Activated CD4-positive, alpha-beta memory T cell treated with anti-CD3 and anti-CD28 coated beads, Interleukin-2, amount 10 ng/mL, durations not matched to agents 7 days and 5 days (primary cell): ENCODE measurements at regions not wholly inside any gene's neighbourhood (a gene's known extent, or its start where the extent isn't known, plus 50 kb on each side); places are given as distances from the start of the nearest gene placed in this dataset.

ENCODE experiments used
- CTCF ChIA-PET: fragments of 350-600 bp; sonication (Branson Sonifier 250); formaldehyde crosslinking; loops from one replicate; lab custom pipeline; 2021; ENCODE audit warnings: antibody characterized with exemption, inconsistent platforms; lab: Charles Lee
- POLR2A ChIA-PET: fragments of 350-600 bp; sonication (Branson Sonifier 250); formaldehyde crosslinking; loops from one replicate; lab custom pipeline; 2021; ENCODE audit warnings: antibody characterized with exemption; lab: Charles Lee
- DNase-seq: peaks from one replicate; pipeline ENCODE4 v3.0.0-alpha.2; 2020
- H3K27ac Mint-ChIP-seq: one replicate; pipeline ENCODE4 v1.8.0; 2021; ENCODE audit warnings: mild to moderate bottlenecking, mixed read lengths
- H3K27me3 Mint-ChIP-seq: one replicate; pipeline ENCODE4 v1.8.0; 2021; ENCODE audit warnings: mixed read lengths
- H3K36me3 Mint-ChIP-seq: one replicate; pipeline ENCODE4 v1.8.0; 2021; ENCODE audit warnings: low read depth, mixed read lengths
- H3K4me1 Mint-ChIP-seq: one replicate; pipeline ENCODE4 v1.8.0; 2021; ENCODE audit warnings: mixed read lengths
- H3K4me3 Mint-ChIP-seq: one replicate; pipeline ENCODE4 v1.8.0; 2021; ENCODE audit warnings: mild to moderate bottlenecking, mixed read lengths
- H3K9me3 Mint-ChIP-seq: one replicate; pipeline ENCODE4 v1.8.0; 2021; ENCODE audit warnings: mixed read lengths

DNA sequence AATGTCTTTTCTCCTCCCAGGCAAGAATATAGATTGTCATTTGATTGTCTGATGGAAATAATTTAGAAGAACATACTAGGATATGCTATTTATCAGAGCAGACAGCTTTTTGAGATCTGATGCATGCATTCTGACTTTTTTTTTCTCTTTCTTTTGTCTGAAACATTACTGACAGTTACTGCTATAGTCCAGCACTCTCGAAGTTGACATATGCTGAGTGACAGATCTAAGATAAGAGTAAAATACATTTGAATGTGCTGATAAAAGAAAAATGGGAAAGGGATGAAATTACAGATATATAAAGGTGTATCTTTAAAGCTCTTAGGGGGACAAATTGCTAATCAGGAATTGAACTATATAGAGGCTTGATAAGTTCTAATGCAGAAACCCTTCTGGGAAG lies 753.8 kb upstream of the TENM4 start:
- no peak overlapping the region for H3K27ac Mint-ChIP-seq
- CTCF ChIA-PET: no interaction called here
- H3K9me3 Mint-ChIP-seq: peaks cover 16% of the 10 kb centered on the region
- no peaks in the 10 kb centered on the region for H3K4me1 Mint-ChIP-seq
- POLR2A ChIA-PET: no interaction called here
- H3K36me3 Mint-ChIP-seq: no peaks in the 10 kb centered on the region
- no peak overlapping the region for H3K4me3 Mint-ChIP-seq
- DNase-seq: no peak
- no peaks in the 10 kb centered on the region for H3K27me3 Mint-ChIP-seq

DNA sequence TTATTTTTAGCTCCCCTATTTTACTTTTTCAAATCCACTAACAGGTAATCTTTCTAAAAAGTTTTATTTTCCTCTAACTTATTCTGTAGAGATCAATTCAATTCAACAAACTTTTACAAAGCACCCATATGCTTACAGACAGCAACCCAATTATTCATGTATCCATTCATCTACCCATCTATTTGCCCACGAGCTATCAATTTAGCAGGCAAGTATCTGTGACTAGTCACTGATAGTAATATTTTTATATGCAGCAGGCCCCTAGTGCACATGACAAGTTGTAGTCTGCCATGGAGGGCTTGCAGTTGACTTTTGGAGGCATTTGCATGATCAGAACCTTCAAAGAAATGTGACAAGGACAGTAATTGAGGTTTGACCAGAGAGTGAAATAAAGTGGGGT lies 753.2 kb upstream of the TENM4 start:
- Mint-ChIP-seq H3K27ac (no peak overlapping the region), H3K4me3 (no peak overlapping the region), H3K36me3 (no peaks in the 10 kb centered on the region), H3K4me1 (no peaks in the 10 kb centered on the region), H3K9me3 (peaks cover 16% of the 10 kb centered on the region), H3K27me3 (no peaks in the 10 kb centered on the region)
- no peak for DNase-seq
- ChIA-PET POLR2A (no interaction called here), CTCF (no interaction called here)

DNA sequence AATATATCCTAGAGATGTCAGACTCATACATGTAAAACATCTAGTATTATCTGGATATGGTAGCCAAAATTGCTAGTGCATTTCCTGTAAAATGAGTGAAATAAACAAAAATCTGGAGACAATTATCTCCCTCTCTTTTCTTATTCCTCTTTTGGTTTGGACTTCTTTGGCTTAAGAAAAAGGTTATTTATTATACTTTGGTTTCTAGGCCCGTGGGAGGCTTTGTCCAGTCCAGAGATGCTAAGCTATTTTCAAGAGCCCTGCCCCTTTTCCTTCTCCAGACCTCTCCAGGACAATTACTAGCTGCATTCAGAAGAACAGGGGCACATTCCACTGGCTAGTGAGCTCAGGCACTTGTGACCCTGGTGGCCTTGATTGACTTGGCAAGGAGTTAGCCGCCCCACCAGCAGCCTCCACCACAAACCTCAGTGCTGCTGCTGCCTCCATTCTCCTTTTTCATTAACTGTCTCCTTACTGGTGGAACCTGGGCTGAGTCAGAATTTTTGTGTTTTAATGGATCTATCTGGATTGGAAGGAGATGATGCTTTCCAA lies 747.3 kb upstream of the TENM4 start:
- H3K4me1 Mint-ChIP-seq: no peaks in the 10 kb centered on the region
- ChIA-PET CTCF (no interaction called here), POLR2A (no interaction called here)
- DNase-seq: no peak
- H3K4me3 Mint-ChIP-seq: no peak overlapping the region
- no peak overlapping the region for H3K27ac Mint-ChIP-seq
- no peaks in the 10 kb centered on the region for H3K27me3 Mint-ChIP-seq
- H3K9me3 Mint-ChIP-seq: peaks cover 9% of the 10 kb centered on the region
- no peaks in the 10 kb centered on the region for H3K36me3 Mint-ChIP-seq

DNA sequence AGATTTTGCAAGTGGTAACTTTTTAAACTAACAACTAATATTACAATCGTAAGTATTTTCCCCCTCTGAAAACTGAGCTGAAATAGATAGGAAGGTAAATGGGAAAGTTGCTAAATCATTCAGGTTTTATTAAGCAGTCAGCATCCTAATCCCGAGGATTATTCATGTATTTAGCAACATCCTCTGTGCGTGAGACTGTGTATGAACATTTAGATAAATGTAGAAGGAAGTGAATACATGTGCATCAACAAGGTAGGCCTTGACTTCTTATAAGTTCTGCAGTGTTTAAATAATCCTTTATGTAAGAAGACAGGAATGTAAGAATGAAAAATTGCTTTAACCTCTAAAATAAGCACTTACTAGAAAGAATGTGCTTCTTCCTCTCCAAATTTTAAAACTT lies 745.9 kb upstream of the TENM4 start:
- H3K36me3 Mint-ChIP-seq: no peaks in the 10 kb centered on the region
- H3K27me3 Mint-ChIP-seq: no peaks in the 10 kb centered on the region
- peaks cover 11% of the 10 kb centered on the region for H3K9me3 Mint-ChIP-seq
- H3K4me1 Mint-ChIP-seq: no peaks in the 10 kb centered on the region
- H3K27ac Mint-ChIP-seq: no peak overlapping the region
- CTCF ChIA-PET: no interaction called here
- no peak overlapping the region for H3K4me3 Mint-ChIP-seq
- POLR2A ChIA-PET: no interaction called here
- DNase-seq: no peak

DNA sequence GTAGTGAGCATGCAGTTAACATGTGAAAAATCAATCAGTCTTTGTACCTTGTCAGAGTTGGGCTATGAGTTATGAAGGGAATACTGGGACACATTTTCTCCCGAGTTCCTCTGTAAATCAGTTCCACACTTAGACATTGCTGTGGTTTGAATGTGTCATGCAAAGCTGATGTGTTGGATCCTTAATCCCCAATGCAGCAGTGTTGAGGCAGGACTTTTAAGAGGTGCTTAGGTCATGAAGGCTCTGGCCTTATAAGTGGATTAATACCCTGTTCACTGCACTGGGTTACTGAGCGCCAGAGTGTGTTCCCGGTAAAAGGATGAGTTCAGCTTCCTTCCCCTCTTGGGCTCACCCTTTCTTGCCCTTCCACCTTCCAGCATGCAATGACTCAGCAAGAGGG lies 742.1 kb upstream of the TENM4 start:
- Mint-ChIP-seq H3K27ac (no peak overlapping the region), H3K27me3 (no peaks in the 10 kb centered on the region), H3K4me3 (no peak overlapping the region), H3K4me1 (no peaks in the 10 kb centered on the region), H3K9me3 (peaks cover 19% of the 10 kb centered on the region), H3K36me3 (no peaks in the 10 kb centered on the region)
- no peak for DNase-seq
- ChIA-PET CTCF (no interaction called here), POLR2A (no interaction called here)

DNA sequence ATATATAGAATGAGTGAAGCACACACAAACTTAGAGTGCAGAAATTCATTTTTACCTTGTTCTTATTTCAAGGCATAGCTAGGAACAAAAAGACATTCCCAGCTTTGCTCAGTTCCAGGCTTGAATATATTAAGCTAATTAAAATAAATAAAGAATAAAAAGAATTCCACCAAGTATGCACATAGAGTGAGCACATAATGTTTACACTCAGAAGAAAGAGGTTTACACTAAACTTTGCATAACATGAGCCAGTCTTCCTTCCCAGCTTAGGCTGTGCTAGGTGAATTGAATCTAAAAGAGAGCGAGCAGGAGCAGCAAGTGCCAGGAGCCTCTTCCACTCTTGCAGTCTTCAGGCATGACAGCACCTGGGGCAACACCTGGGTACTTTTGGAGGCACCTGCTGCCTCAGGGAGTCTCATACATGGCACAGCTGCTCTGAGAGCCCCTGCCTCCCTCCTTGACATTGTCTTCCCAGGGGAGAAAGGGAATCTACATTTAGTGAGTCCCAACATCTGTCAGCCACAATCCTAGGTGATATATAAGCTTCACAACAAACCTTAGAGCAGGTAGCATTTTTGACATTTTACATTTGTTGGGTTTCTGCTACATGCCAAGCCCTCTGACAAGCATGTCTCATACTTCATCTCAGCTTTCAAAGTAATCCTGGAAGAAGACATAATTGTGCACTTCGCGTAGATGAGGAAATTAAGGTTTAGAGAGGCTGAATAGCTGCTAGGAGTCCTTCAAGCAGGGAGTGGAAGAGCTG lies 732.7 kb upstream of the TENM4 start:
- no peaks in the 10 kb centered on the region for H3K36me3 Mint-ChIP-seq
- no peak for DNase-seq
- H3K4me3 Mint-ChIP-seq: no peak overlapping the region
- no peaks in the 10 kb centered on the region for H3K4me1 Mint-ChIP-seq
- no peaks in the 10 kb centered on the region for H3K27me3 Mint-ChIP-seq
- ChIA-PET CTCF (interaction anchor here (0.6 kb wide), 1 partner anchor 579 kb away, joined by 3 read pairs; no protein-coding TSS in a partner anchor), POLR2A (no interaction called here)
- no peak overlapping the region for H3K27ac Mint-ChIP-seq
- H3K9me3 Mint-ChIP-seq: peaks cover 13% of the 10 kb centered on the region

DNA sequence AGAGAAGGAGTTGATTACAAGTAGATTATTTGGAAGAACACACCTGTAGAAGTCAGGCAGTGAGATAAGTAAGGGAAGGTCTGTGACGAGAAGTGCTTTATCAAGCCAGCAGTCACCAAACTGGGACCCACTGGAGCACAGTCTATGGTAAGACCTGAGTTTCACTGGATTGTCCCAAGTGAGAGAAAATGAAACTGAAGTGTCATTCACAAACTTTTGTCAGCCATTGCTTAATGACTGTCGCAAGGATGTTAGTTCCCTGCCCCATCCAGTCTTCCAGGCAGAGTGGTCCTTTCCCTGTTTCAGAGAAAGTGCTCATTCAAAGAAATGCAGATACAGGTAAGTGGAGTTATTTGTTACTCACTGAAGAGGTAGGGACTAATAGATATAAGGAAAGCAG lies 728.0 kb upstream of the TENM4 start:
- POLR2A ChIA-PET: no interaction called here
- Mint-ChIP-seq H3K36me3 (no peaks in the 10 kb centered on the region), H3K27me3 (no peaks in the 10 kb centered on the region), H3K27ac (no peak overlapping the region), H3K9me3 (peaks cover 6% of the 10 kb centered on the region), H3K4me1 (no peaks in the 10 kb centered on the region), H3K4me3 (no peak overlapping the region)
- CTCF ChIA-PET: no interaction called here
- DNase-seq: no peak

DNA sequence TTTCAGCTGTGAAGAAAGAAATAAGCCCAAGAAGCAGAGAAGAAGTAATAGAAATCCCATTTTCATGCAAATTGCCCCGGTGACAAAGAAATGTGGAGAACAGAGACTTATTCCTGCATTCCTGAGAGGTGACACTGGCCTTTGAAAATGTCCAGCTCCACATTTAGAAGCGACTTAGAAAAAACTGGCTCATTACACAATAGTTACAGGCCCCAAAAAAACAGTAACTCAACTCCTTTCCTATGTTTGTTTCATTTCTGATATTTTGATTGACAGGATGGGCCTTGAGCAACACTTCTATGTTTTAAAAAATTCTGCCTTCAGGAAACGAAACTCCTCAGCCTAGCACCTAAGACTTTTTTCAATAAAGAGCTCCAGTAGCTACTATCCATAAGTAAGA lies 726.9 kb upstream of the TENM4 start:
- Mint-ChIP-seq H3K27ac (no peak overlapping the region), H3K4me1 (no peaks in the 10 kb centered on the region), H3K9me3 (peaks cover 6% of the 10 kb centered on the region), H3K27me3 (no peaks in the 10 kb centered on the region), H3K4me3 (no peak overlapping the region), H3K36me3 (no peaks in the 10 kb centered on the region)
- ChIA-PET POLR2A (no interaction called here), CTCF (no interaction called here)
- no peak for DNase-seq

DNA sequence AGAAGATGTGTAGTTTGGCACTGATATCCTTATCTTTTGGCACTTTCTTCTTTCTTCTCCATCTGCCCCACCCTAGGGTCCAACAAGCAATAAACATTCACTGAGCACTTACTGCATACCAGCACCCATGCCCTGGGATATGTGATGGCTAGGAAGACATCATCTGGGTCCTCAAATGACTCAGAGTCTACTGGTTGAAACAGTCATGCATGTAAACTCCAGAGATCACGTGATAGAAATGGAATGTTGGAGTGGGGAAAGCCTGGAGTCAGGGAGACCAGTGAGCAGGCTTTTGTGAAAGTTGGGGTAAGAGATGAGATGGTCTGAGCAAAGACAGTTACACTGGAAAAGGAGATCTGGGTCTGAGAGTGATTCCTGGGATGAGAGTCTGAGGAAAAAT lies 724.9 kb upstream of the TENM4 start:
- Mint-ChIP-seq H3K36me3 (no peaks in the 10 kb centered on the region), H3K4me1 (no peaks in the 10 kb centered on the region), H3K27ac (no peak overlapping the region), H3K4me3 (no peak overlapping the region), H3K27me3 (no peaks in the 10 kb centered on the region), H3K9me3 (no peaks in the 10 kb centered on the region)
- ChIA-PET CTCF (no interaction called here), POLR2A (no interaction called here)
- no peak for DNase-seq

DNA sequence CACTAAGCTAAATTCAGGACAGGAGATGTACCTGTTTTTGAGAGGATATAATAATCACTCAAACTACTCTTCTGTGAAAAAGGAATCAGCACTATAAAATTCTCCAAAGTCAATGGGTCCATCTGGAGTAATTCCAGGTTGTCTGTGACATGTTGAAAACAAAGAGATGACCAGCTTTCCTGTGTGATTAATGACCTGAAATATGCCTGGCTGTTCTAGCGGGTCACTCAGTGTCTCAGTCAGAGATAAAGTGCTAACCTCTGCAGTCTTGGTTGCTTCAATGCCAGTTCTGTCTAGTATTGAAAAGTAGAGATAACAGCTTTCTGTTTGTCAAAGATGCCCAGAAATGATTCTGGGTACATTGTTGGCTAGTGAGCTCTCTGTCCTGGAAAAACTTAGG lies 722.6 kb upstream of the TENM4 start:
- DNase-seq: no peak
- POLR2A ChIA-PET: no interaction called here
- Mint-ChIP-seq H3K4me1 (no peaks in the 10 kb centered on the region), H3K27ac (no peak overlapping the region), H3K9me3 (no peaks in the 10 kb centered on the region), H3K36me3 (no peaks in the 10 kb centered on the region), H3K27me3 (no peaks in the 10 kb centered on the region), H3K4me3 (no peak overlapping the region)
- CTCF ChIA-PET: no interaction called here

DNA sequence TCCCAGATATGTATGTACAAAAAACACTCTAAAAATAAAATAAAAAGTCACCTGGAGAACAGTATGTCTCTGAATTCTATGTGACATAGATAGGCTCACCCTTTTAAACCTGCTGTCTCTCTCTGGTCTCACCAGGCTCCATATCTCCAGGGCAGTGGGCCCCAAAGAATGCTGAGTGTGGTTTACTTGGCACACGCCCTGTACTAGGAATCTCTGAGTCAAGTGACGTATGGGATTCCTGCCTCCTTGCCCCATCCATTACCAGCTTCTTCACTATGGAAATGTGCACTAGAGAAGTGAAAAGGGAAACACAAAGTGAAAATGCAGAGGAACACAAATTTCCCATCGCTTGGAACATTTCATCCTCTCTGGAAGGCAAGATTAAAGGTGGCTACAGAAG lies 722.2 kb upstream of the TENM4 start:
- no peak overlapping the region for H3K27ac Mint-ChIP-seq
- H3K36me3 Mint-ChIP-seq: no peaks in the 10 kb centered on the region
- no peaks in the 10 kb centered on the region for H3K4me1 Mint-ChIP-seq
- POLR2A ChIA-PET: no interaction called here
- H3K4me3 Mint-ChIP-seq: no peak overlapping the region
- no peak for DNase-seq
- H3K27me3 Mint-ChIP-seq: no peaks in the 10 kb centered on the region
- CTCF ChIA-PET: no interaction called here
- H3K9me3 Mint-ChIP-seq: no peaks in the 10 kb centered on the region

DNA sequence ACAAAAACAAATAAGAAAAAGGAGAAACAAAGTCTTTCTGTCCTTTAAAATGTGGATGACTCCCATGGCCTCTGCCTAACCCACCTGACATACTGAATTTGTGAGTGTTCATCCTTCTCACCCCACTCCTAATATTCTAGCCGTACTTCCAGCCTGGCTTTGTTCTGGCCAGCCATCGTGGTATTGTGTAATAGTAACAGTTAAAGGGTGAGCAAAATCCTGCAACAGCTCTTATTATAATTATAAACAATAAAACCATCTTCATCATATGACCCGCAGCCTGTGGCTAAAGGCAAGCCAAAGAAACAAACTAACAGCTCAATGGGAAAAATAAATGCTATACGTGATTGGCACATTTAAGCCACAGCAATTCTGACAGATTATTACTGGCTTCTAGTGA lies 721.6 kb upstream of the TENM4 start:
- Mint-ChIP-seq H3K9me3 (no peaks in the 10 kb centered on the region), H3K27ac (no peak overlapping the region), H3K4me3 (no peak overlapping the region), H3K4me1 (no peaks in the 10 kb centered on the region), H3K36me3 (no peaks in the 10 kb centered on the region), H3K27me3 (no peaks in the 10 kb centered on the region)
- ChIA-PET CTCF (no interaction called here), POLR2A (no interaction called here)
- no peak for DNase-seq

DNA sequence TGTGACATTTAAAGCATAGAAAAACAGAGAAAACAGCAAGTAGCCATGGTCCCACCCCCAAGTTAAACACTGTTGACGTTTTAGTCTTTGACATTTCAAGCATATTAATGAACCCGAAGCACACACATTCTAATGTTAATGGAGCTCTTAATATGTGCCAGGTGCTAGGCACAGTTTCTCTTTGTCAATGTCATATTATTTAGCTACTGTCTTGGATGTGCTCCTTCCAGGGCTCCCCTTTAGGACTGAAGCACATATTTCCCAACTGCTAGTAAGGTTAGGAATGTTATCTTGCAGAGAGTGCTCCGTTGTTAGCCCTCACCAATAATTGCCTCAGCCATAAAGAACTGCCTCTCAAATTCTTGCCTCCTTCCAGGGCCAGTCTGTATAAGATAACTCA lies 716.6 kb upstream of the TENM4 start:
- no peak for DNase-seq
- Mint-ChIP-seq H3K36me3 (no peaks in the 10 kb centered on the region), H3K4me1 (no peaks in the 10 kb centered on the region), H3K27me3 (no peaks in the 10 kb centered on the region), H3K4me3 (no peak overlapping the region), H3K27ac (no peak overlapping the region), H3K9me3 (no peaks in the 10 kb centered on the region)
- POLR2A ChIA-PET: no interaction called here
- CTCF ChIA-PET: no interaction called here

DNA sequence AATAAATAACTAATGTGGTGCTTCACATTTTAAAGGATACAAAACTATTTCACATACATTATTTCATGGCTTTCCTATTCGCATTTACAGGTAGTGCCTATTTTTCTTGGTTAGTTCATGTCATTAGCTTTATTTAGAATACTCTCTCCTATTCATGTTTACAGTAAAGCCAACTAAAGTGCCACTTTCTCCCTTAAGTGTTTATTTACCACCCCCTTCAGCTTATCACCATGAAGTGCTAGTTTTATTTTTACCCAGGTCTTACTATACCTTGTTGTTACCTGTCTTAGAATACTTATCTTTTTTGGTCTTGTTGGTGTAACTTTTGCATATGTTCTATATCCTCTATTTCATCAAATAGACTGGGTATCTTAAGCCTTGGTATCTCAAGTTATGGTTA lies 715.2 kb upstream of the TENM4 start:
- Mint-ChIP-seq H3K9me3 (no peaks in the 10 kb centered on the region), H3K4me3 (no peak overlapping the region), H3K4me1 (no peaks in the 10 kb centered on the region), H3K27ac (no peak overlapping the region), H3K36me3 (no peaks in the 10 kb centered on the region), H3K27me3 (no peaks in the 10 kb centered on the region)
- POLR2A ChIA-PET: no interaction called here
- DNase-seq: no peak
- CTCF ChIA-PET: no interaction called here
